OCI-LY1 (cell line): ENCODE measurements at regions not wholly inside any gene's neighbourhood (a gene's known extent, or its start where the extent isn't known, plus 50 kb on each side); places are given as distances from the start of the nearest gene placed in this dataset.

Source experiments
- H2AFZ ChIP-seq: fragments of 200-600 bp; sonication (generic), shearing (Covaris generic); 2 replicates; pipeline ENCODE4 v1.6.0; 2014; ENCODE audit warnings: antibody characterized with exemption, mild to moderate bottlenecking, low read length
- H3F3A ChIP-seq: fragments of 200-600 bp; sonication (generic), shearing (Covaris generic); 2 replicates; pipeline ENCODE4 v1.6.0; 2014; ENCODE audit warnings: mild to moderate bottlenecking, antibody characterized with exemption, low read length, moderate library complexity; ENCODE audit not compliant: insufficient read depth
- H3K27ac ChIP-seq: fragments of 200-600 bp; sonication (generic); 2 replicates; pipeline ENCODE4 v1.5.1; 2014; ENCODE audit warnings: low read length, mixed run types, mild to moderate bottlenecking, low read depth; ENCODE audit not compliant: poor library complexity, severe bottlenecking
- H3K27me3 ChIP-seq: fragments of 200-600 bp; sonication (generic); 2 replicates; pipeline ENCODE4 v1.6.0; 2014; ENCODE audit warnings: antibody characterized with exemption, mild to moderate bottlenecking, low read length, moderate library complexity; ENCODE audit not compliant: insufficient read depth
- H3K36me3 ChIP-seq: fragments of 200-600 bp; sonication (generic); 2 replicates; pipeline ENCODE4 v1.6.1; 2014; ENCODE audit warnings: mild to moderate bottlenecking, antibody characterized with exemption, low read length, moderate library complexity, mixed read lengths; ENCODE audit not compliant: insufficient read depth
- H3K4me1 ChIP-seq: fragments of 200-600 bp; sonication (generic); 2 replicates; pipeline ENCODE4 v1.5.1; 2014; ENCODE audit warnings: mild to moderate bottlenecking, low read length, moderate library complexity; ENCODE audit not compliant: insufficient read depth, severe bottlenecking
- H3K4me2 ChIP-seq: fragments of 200-600 bp; sonication (generic), shearing (Covaris generic); 2 replicates; pipeline ENCODE4 v1.6.1; 2014; ENCODE audit warnings: low read length
- H3K4me3 ChIP-seq: fragments of 200-600 bp; sonication (generic); 2 replicates; pipeline ENCODE4 v1.5.1; 2014; ENCODE audit warnings: low read length, low read depth, mild to moderate bottlenecking, mixed read lengths; ENCODE audit not compliant: poor library complexity, severe bottlenecking
- H3K79me2 ChIP-seq: fragments of 200-600 bp; shearing (Covaris generic); 2 replicates; pipeline ENCODE4 v1.6.1; 2016; ENCODE audit warnings: mixed run types, low read length, mixed read lengths; ENCODE audit not compliant: insufficient read depth
- H3K9ac ChIP-seq: fragments of 200-600 bp; sonication (generic), shearing (Covaris generic); 2 replicates; pipeline ENCODE4 v1.6.1; 2014; ENCODE audit warnings: mild to moderate bottlenecking, low read length, mixed read lengths
- H3K9me2 ChIP-seq: fragments of 200-600 bp; sonication (generic), shearing (Covaris generic); 2 replicates; pipeline ENCODE4 v1.6.1; 2014; ENCODE audit warnings: low read depth, mild to moderate bottlenecking, low read length, mixed read lengths
- H3K9me3 ChIP-seq: fragments of 200-600 bp; shearing (Covaris generic); 2 replicates; pipeline ENCODE4 v1.6.1; 2014; ENCODE audit warnings: low read length, mixed read lengths
- H4K20me1 ChIP-seq: fragments of 200-600 bp; sonication (generic), shearing (Covaris generic); 2 replicates; pipeline ENCODE4 v1.6.0; 2016; ENCODE audit warnings: mild to moderate bottlenecking, low read length; ENCODE audit not compliant: insufficient read depth
- CTCF ChIP-seq: fragments of 200-600 bp; sonication (generic), shearing (Covaris generic); IDR thresholded peaks from 2 replicates; pipeline ENCODE4 v1.5.1; 2017; ENCODE audit warnings: mild to moderate bottlenecking, antibody characterized with exemption, low read length, moderate library complexity, mixed read lengths
- EZH2 ChIP-seq: fragments of 200-600 bp; sonication (generic), shearing (Covaris generic); IDR thresholded peaks from 2 replicates; pipeline ENCODE4 v1.8.0; 2017; ENCODE audit warnings: borderline replicate concordance, mixed run types, mild to moderate bottlenecking, antibody characterized with exemption, low read length, moderate library complexity, mixed read lengths

GRCh38 chr6:165844232-165844631 lies 181.2 kb upstream of the PDE10A start:
- no peak overlapping the region for H3K4me3 ChIP-seq
- no peak overlapping the region for H3K4me2 ChIP-seq
- H3K9ac ChIP-seq = no peak overlapping the region
- no peaks in the 10 kb centered on the region for H3K27me3 ChIP-seq
- no peaks in the 10 kb centered on the region for H3K4me1 ChIP-seq
- TF ChIP-seq EZH2 (no peak), CTCF (no peak)
- no peaks in the 10 kb centered on the region for H3K79me2 ChIP-seq
- no peak overlapping the region for H2AFZ ChIP-seq
- no peaks in the 10 kb centered on the region for H3F3A ChIP-seq
- H3K27ac ChIP-seq = no peak overlapping the region
- no peaks in the 10 kb centered on the region for H4K20me1 ChIP-seq
- H3K9me2 ChIP-seq = no peaks in the 10 kb centered on the region
- H3K36me3 ChIP-seq = no peaks in the 10 kb centered on the region
- H3K9me3 ChIP-seq = no peaks in the 10 kb centered on the region

GRCh38 chr6:165843568-165844113 lies 180.6 kb upstream of the PDE10A start:
- H3K36me3 ChIP-seq = no peaks in the 10 kb centered on the region
- H3K4me2 ChIP-seq = no peak overlapping the region
- no peak overlapping the region for H3K9ac ChIP-seq
- H2AFZ ChIP-seq = no peak overlapping the region
- TF ChIP-seq CTCF (no peak), EZH2 (no peak)
- H3F3A ChIP-seq = no peaks in the 10 kb centered on the region
- H3K27ac ChIP-seq = no peak overlapping the region
- H3K27me3 ChIP-seq = no peaks in the 10 kb centered on the region
- no peak overlapping the region for H3K4me3 ChIP-seq
- H3K9me2 ChIP-seq = no peaks in the 10 kb centered on the region
- no peaks in the 10 kb centered on the region for H3K4me1 ChIP-seq
- H3K9me3 ChIP-seq = no peaks in the 10 kb centered on the region
- H3K79me2 ChIP-seq = no peaks in the 10 kb centered on the region
- no peaks in the 10 kb centered on the region for H4K20me1 ChIP-seq

GRCh38 chr6:165843121-165843520 lies 180.1 kb upstream of the PDE10A start:
- Histone ChIP-seq H4K20me1 (no peaks in the 10 kb centered on the region), H3K36me3 (no peaks in the 10 kb centered on the region), H3K27ac (no peak overlapping the region), H3K9me3 (no peaks in the 10 kb centered on the region), H3K4me1 (no peaks in the 10 kb centered on the region), H3K4me3 (no peak overlapping the region), H3K27me3 (no peaks in the 10 kb centered on the region), H2AFZ (no peak overlapping the region), H3F3A (no peaks in the 10 kb centered on the region), H3K4me2 (no peak overlapping the region), H3K9me2 (no peaks in the 10 kb centered on the region), H3K9ac (no peak overlapping the region), H3K79me2 (no peaks in the 10 kb centered on the region)
- TF ChIP-seq CTCF = no peak
- TF ChIP-seq EZH2 = no peak
